Breast epithelium (tissue), 4 donors: ENCODE measurements at regions not wholly inside any gene's neighbourhood (a gene's known extent, or its start where the extent isn't known, plus 50 kb on each side); places are given as distances from the start of the nearest gene placed in this dataset.

Experiments used
- DNase-seq, 2 donors: peaks; one replicate each; pipeline ENCODE4 v3.0.0-alpha.2; 2019; ENCODE audit warnings: low spot score in 2 of 2
- H3K27ac ChIP-seq, 2 donors: fragments of 200-600 bp; sonication (generic) in 1 of 2; one replicate each; pipeline ENCODE4 v1.5.1; 2016 to 2019; ENCODE audit warnings: mild to moderate bottlenecking in 1 of 2
- H3K27me3 ChIP-seq, 2 donors: fragments of 200-600 bp; sonication (generic) in 1 of 2; one replicate each; pipeline versions ENCODE4 v1.5.1 to v1.6.0; 2017 to 2019; ENCODE audit warnings: control low read depth in 1 of 2, mild to moderate bottlenecking in 1 of 2
- H3K36me3 ChIP-seq: fragments of 200-600 bp; one replicate; pipeline ENCODE4 v1.5.1; 2019
- H3K4me1 ChIP-seq, 2 donors: fragments of 200-600 bp; sonication (generic); one replicate each; pipeline ENCODE4 v1.5.1; 2016 to 2019; ENCODE audit warnings: control low read depth in 1 of 2
- H3K4me3 ChIP-seq, 3 donors: fragments of 200-600 bp; sonication (generic); 1 replicate in 2 of 3; 2 replicates in 1 of 3; pipeline ENCODE4 v1.5.1; 2016 to 2019; ENCODE audit warnings: mild to moderate bottlenecking in 3 of 3, moderate library complexity in 2 of 3
- H3K9me3 ChIP-seq, 2 donors: fragments of 200-600 bp; sonication (generic) in 1 of 2; one replicate each; pipeline ENCODE4 v1.5.1; 2016 to 2019; ENCODE audit warnings: control low read depth in 1 of 2
- CTCF ChIP-seq, 3 donors: fragments of 450-650 bp; IDR thresholded peaks; one replicate each; pipeline ENCODE4 v1.5.1; 2016 to 2017; ENCODE audit warnings: antibody characterized with exemption in 3 of 3, mild to moderate bottlenecking in 3 of 3, moderate library complexity in 3 of 3
- POLR2A ChIP-seq: fragments of 450-650 bp; IDR thresholded peaks from one replicate; pipeline ENCODE4 v1.6.1; 2016; ENCODE audit warnings: antibody characterized with exemption, mild to moderate bottlenecking, moderate library complexity
- POLR2AphosphoS5 ChIP-seq, 3 donors: sonication (generic); formaldehyde crosslinking; IDR thresholded peaks; one replicate each; pipeline ENCODE4 v1.6.1; 2017; ENCODE audit warnings: antibody characterized with exemption in 3 of 3
- intact Hi-C: fragments of 100-400 bp; cut with DNase I; formaldehyde crosslinking; loops from one replicate; pipeline ENCODE4 v1.15.1; 2023; ENCODE audit warnings: low total_unique reads

- H3K27me3 ChIP-seq: no peaks in the 10 kb centered on the region
- no peak overlapping the region for H3K27ac ChIP-seq
- no peak for TF ChIP-seq POLR2A
- no peak for TF ChIP-seq CTCF (IDR thresholded peaks at IDR 0.05)
- TF ChIP-seq POLR2AphosphoS5 (IDR thresholded peaks at IDR 0.05): no peak
- no peak overlapping the region for H3K4me3 ChIP-seq
- intact Hi-C loops: no loop called here
- no peaks in the 10 kb centered on the region for H3K36me3 ChIP-seq
- no peaks in the 10 kb centered on the region for H3K4me1 ChIP-seq
- no peaks in the 10 kb centered on the region for H3K9me3 ChIP-seq
- DNase-seq: no peak
Measured at GRCh38 chr11:25901415-25901814, 430.5 kb upstream of the ANO3 start.

- Histone ChIP-seq H3K27me3 (no peaks in the 10 kb centered on the region), H3K4me3 (no peak overlapping the region), H3K36me3 (no peaks in the 10 kb centered on the region), H3K27ac (no peak overlapping the region), H3K4me1 (no peaks in the 10 kb centered on the region), H3K9me3 (no peaks in the 10 kb centered on the region)
- DNase-seq: no peak
- intact Hi-C loops: no loop called here
- TF ChIP-seq POLR2A: no peak
- no peak for TF ChIP-seq POLR2AphosphoS5 (IDR thresholded peaks at IDR 0.05)
- no peak for TF ChIP-seq CTCF (IDR thresholded peaks at IDR 0.05)
Measured at GRCh38 chr11:25902476-25902875, 429.5 kb upstream of the ANO3 start.

- Histone ChIP-seq H3K27ac (no peak overlapping the region), H3K9me3 (no peaks in the 10 kb centered on the region), H3K4me3 (no peak overlapping the region), H3K27me3 (no peaks in the 10 kb centered on the region), H3K36me3 (no peaks in the 10 kb centered on the region), H3K4me1 (no peaks in the 10 kb centered on the region)
- intact Hi-C loops: no loop called here
- TF ChIP-seq POLR2A (no peak), POLR2AphosphoS5 (IDR thresholded peaks at IDR 0.05) (no peak), CTCF (IDR thresholded peaks at IDR 0.05) (no peak)
- DNase-seq: no peak
Measured at GRCh38 chr11:25908726-25909125, 423.2 kb upstream of the ANO3 start.

DNA sequence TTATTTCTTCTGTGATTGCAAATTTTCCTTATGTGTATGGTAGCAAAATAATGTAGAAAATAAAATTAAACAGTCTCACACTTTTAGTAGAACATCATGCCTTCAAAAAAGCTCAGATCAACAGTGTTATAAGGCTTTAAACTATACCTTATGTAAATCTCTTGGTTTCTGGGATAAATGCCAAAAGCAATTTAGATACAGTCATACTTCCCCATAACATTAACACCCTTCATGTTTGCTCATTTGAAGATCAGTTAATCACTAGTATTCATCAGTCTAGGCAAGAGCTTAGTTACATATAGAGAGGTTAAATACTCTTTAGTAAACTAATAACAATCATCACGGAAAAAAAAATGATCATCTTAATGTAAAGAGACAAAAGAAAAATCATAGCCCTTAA is 421.8 kb upstream of the ANO3 start:
- TF ChIP-seq CTCF (IDR thresholded peaks at IDR 0.05) (no peak), POLR2AphosphoS5 (IDR thresholded peaks at IDR 0.05) (no peak), POLR2A (no peak)
- intact Hi-C loops: no loop called here
- Histone ChIP-seq H3K36me3 (no peaks in the 10 kb centered on the region), H3K27ac (no peak overlapping the region), H3K4me1 (no peaks in the 10 kb centered on the region), H3K27me3 (no peaks in the 10 kb centered on the region), H3K4me3 (no peak overlapping the region), H3K9me3 (no peaks in the 10 kb centered on the region)
- no peak for DNase-seq

DNA sequence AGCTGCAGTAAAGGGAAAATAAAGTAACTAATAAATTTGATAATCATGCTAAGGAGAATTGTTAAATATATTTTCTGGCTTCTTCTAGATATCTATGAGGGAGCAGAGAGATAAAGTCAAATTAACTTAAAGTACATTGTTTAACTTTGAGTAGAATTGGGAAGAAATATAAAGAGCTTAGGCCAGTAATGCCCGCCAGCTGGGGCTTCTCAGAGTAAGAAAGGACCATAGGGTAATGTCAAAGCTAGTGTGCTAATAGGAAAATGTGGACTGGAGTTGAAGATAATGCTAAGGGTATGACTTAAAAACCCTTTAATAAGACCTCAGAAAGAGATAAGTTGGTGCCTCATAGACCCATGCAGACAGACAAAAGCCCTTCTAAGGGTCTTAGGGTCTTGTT is 411.6 kb upstream of the ANO3 start:
- TF ChIP-seq CTCF (IDR thresholded peaks at IDR 0.05) (no peak), POLR2AphosphoS5 (IDR thresholded peaks at IDR 0.05) (no peak), POLR2A (no peak)
- no peaks in the 10 kb centered on the region for H3K4me1 ChIP-seq
- intact Hi-C loops: no loop called here
- no peak for DNase-seq
- no peaks in the 10 kb centered on the region for H3K36me3 ChIP-seq
- peaks cover 5 to 7% of the 10 kb centered on the region in 2 donors for H3K9me3 ChIP-seq
- H3K4me3 ChIP-seq: no peak overlapping the region
- no peaks in the 10 kb centered on the region for H3K27me3 ChIP-seq
- H3K27ac ChIP-seq: no peak overlapping the region
